PC-9 (cell line): ENCODE measurements at regions not wholly inside any gene's neighbourhood (a gene's known extent, or its start where the extent isn't known, plus 50 kb on each side); places are given as distances from the start of the nearest gene placed in this dataset.

Source experiments
- EZH2 ChIP-seq: fragments of 200-600 bp; sonication (generic); IDR thresholded peaks from 2 replicates; pipeline ENCODE4 v1.8.0; 2017; ENCODE audit warnings: antibody characterized with exemption, low read depth
- TF ChIP-seq, protein P1 (sequence below): fragments of 200-600 bp; sonication (generic); conservative IDR thresholded peaks from 2 replicates; pipeline ENCODE4 v1.6.1; 2017; ENCODE audit warnings: mixed run types, antibody characterized with exemption, mild to moderate bottlenecking, moderate library complexity

DNA sequence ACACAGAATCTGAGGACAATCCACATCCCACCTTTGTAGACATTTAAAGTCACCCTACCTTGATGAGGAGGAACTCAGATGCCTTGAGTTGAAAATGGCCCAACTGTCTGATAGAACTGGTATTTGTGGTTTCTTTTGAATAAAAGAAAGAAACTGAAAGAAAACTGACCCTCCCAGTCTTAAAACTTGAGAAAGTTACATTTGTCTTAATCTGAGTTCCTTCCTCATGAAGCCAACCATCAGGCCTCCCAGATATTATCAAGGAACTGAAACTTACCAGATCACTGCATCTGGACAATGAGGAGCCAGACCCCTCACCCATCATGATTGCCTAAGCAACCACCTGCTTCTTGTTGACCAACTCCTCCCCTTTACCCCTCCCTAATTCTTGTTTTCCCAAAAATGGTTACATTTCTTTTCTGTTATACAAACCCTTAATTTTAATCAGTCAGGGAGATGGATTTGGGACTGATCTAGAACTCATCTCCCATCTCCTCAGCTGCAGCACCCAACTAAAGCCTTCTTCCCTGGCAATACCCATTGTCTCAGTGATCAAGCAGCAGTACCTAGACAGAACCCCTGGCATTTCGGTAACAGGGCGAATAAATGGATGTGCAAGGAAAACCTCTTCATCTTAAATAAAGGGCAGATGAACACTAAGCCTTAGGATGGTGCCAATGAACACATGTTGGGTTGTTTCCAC, 72.0 kb upstream of the RESF1 start:
- TF ChIP-seq, protein P1, sequence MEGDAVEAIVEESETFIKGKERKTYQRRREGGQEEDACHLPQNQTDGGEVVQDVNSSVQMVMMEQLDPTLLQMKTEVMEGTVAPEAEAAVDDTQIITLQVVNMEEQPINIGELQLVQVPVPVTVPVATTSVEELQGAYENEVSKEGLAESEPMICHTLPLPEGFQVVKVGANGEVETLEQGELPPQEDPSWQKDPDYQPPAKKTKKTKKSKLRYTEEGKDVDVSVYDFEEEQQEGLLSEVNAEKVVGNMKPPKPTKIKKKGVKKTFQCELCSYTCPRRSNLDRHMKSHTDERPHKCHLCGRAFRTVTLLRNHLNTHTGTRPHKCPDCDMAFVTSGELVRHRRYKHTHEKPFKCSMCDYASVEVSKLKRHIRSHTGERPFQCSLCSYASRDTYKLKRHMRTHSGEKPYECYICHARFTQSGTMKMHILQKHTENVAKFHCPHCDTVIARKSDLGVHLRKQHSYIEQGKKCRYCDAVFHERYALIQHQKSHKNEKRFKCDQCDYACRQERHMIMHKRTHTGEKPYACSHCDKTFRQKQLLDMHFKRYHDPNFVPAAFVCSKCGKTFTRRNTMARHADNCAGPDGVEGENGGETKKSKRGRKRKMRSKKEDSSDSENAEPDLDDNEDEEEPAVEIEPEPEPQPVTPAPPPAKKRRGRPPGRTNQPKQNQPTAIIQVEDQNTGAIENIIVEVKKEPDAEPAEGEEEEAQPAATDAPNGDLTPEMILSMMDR = no peak
- TF ChIP-seq EZH2 = no peak
